ENCODE measurements at regions not wholly inside any gene's neighbourhood (a gene's known extent, or its start where the extent isn't known, plus 50 kb on each side); places are given as distances from the start of the nearest gene placed in this dataset.

DNA sequence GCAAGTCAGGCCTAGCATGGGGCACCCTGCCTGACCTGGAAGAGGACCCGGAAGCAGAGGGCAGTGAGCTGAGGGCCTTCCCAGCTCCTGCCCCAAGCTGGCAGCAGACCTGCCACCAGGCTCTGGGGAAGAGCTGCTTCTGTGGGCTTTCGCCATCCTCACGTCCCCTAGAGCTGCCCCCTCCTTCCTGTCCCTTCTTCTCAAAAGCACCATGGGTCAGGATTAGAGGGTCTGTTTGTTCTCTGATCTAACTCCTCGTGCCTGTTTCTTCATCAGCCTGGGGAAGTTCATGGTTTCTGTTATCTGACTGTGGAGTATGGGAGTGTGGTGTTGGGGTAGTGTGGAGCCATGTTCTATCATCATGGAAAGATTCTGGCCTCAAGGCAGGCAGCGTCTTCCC, 58.4 kb upstream of the POLG start:
- no peaks in the 10 kb centered on the region for H3K9me3 ChIP-seq (ENCODE audit: low read depth)
- no peak overlapping the region for H3K4me3 ChIP-seq
- H3K4me1 ChIP-seq (ENCODE audit: low read depth) = no peaks in the 10 kb centered on the region
- TF ChIP-seq, protein P1, sequence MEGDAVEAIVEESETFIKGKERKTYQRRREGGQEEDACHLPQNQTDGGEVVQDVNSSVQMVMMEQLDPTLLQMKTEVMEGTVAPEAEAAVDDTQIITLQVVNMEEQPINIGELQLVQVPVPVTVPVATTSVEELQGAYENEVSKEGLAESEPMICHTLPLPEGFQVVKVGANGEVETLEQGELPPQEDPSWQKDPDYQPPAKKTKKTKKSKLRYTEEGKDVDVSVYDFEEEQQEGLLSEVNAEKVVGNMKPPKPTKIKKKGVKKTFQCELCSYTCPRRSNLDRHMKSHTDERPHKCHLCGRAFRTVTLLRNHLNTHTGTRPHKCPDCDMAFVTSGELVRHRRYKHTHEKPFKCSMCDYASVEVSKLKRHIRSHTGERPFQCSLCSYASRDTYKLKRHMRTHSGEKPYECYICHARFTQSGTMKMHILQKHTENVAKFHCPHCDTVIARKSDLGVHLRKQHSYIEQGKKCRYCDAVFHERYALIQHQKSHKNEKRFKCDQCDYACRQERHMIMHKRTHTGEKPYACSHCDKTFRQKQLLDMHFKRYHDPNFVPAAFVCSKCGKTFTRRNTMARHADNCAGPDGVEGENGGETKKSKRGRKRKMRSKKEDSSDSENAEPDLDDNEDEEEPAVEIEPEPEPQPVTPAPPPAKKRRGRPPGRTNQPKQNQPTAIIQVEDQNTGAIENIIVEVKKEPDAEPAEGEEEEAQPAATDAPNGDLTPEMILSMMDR (IDR thresholded peaks at IDR 0.05; ENCODE audit: low read depth, low read length) = no peak
- H3K27me3 ChIP-seq = peaks cover 100% of the 10 kb centered on the region
- H3K36me3 ChIP-seq = no peaks in the 10 kb centered on the region
- DNase-seq (ENCODE audit: low read depth in 1 of 2, low spot score in 1 of 2) = no peak
- no peak overlapping the region for H3K27ac ChIP-seq

DNA sequence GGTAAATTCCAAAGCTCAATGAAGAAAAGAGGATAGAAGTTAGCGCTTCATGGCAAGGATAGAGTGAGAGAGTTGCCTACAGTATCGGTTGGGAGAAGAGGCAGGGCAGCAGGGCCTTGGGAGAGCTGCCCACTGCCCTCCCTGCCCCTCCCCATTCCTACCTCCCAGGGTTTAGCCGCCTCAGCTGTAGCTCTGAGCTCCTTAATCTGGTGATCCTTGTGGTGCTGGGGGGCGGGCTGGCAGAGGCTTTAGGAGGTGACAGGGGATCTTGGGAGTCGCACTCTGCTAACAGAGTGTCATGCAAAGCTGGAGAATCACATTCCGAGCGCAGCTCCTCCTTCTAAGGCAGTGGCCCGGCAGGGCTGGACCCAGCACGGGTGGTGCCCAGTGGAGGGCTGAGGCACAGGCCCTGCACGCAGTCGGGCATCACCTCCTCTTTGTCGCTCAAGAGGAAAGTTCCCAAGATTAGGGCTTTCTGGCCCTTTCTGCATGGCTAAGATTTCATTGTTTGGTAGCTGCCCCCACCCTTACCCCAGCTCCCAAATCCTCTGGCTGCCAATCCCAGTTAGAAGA, 57.1 kb upstream of the POLG start:
- Histone ChIP-seq H3K27ac (no peak overlapping the region), H3K9me3 (ENCODE audit: low read depth) (no peaks in the 10 kb centered on the region), H3K4me3 (no peak overlapping the region), H3K4me1 (ENCODE audit: low read depth) (no peaks in the 10 kb centered on the region), H3K36me3 (no peaks in the 10 kb centered on the region), H3K27me3 (peaks cover 100% of the 10 kb centered on the region)
- TF ChIP-seq, protein P1 (IDR thresholded peaks at IDR 0.05; ENCODE audit: low read depth, low read length) = no peak
- DNase-seq (ENCODE audit: low read depth in 1 of 2, low spot score in 1 of 2) = no peak

DNA sequence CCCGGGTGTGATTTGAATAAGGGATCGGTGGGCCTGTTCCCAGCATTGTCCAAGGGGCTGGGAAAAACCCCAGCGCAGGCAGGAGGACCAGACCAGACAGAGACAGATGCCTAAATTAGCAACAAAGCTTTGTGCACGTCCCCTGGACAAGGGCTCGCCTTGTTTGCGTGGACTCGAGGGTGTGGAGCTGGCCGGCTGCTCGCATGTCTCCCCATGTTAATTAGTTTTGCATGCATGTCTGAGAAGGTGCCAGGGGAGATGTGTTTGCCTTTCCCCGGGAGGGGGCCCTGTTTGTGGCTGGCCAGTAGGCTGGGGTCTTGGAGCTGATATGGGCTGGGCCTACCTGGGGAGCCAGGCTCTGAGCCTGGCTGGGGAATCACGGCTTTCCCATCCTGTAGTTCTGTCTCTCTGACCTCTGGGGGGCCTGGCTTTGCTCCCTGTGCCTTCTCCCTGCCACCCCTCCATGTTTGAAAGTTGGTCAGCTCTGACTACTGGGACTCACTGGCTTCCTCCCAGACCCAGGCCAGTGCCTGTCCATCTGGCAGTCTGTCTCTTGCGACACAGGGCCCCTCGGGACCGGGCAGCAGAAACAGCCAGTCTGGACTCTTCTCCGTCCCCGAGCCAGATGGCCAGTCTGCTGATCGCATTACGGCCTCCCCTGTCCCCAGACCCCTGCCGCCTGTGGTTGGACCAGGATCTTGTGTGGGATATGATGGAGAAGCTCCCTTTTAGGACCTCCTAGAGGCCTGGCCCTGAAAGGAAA, 55.4 kb upstream of the POLG start:
- H3K27ac ChIP-seq = no peak overlapping the region
- peaks cover 97% of the 10 kb centered on the region for H3K27me3 ChIP-seq
- H3K4me1 ChIP-seq (ENCODE audit: low read depth) = no peaks in the 10 kb centered on the region
- no peak for DNase-seq (ENCODE audit: low read depth in 1 of 2, low spot score in 1 of 2)
- TF ChIP-seq, protein P1 (IDR thresholded peaks at IDR 0.05; ENCODE audit: low read depth, low read length) = no peak
- H3K9me3 ChIP-seq (ENCODE audit: low read depth) = no peaks in the 10 kb centered on the region
- no peaks in the 10 kb centered on the region for H3K36me3 ChIP-seq
- no peak overlapping the region for H3K4me3 ChIP-seq

DNA sequence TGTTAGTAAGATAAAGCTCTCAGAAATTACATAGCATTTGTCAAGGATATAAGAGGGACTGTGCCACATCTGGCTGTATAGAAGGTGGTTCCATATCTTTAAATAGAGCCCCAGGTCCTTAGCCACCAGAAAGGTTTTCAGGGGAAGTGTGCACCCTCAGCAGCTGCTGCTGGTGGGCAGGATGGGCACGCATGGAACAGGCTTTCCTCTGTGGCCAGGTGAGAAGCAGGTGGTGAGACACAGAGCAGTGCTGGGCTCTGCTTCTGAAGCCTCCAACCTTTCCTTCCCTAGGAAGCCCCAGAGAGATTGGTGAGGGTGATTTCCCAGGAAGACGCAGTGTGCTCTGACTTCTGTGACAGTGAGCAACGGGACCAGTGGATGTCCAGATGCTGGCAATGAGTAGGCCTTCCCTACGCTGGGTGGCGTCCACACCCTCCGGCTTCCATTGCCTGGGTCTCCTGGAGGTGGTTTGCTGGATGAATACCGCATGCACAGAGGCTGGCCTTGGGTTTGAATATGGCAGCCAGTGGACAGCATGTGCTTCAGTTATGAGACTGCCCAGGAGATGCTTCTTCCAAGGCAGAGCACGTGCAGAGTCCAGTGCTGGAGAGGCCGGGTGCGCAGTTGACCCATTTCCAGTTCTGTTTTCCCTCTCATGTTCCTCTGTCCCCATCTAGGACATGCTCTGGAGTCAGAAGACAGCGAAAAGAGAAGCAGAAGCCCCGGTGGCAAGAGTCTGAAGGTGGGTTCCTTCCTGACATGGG, 52.7 kb upstream of the POLG start:
- H3K27ac ChIP-seq = no peak overlapping the region
- peaks cover 94% of the 10 kb centered on the region for H3K27me3 ChIP-seq

DNA sequence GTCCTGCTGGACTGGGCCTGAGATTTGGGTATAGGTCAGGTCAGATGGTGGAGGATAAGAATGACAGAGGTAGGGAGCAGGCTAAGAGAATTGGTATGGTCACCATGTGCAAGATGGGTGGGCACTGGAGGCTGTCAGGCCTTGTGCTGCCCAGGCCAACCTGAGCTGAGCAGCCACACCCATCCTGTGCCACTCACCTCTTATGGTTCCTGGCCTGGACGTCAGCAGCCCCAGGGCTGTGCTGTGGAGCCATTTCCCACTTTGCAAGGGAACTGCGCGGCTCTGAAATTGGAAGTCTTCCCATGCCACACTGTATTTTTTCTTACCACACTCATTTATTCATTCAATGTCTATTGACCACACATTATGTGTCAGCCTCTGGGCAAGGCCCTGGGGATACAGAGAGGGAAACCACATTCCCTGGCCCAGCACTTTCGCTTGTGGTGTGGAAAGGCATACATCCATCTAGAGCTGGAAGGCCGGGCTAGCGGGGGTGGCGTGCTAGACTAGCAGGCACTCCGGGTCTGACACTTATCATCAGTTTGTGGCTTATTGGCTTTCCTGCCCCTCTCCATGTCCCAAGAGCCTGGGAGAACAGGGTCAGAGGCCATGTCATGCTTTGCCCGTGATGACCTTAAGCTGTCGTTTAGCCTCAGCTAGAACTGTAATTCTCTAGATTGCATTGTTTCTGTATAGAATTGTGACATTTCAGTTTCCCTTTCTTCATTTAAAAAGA, 51.1 kb upstream of the POLG start:
- Histone ChIP-seq H3K27me3 (peaks cover 94% of the 10 kb centered on the region), H3K9me3 (ENCODE audit: low read depth) (no peaks in the 10 kb centered on the region), H3K27ac (no peak overlapping the region), H3K36me3 (no peaks in the 10 kb centered on the region), H3K4me3 (no peak overlapping the region), H3K4me1 (ENCODE audit: low read depth) (peaks cover 11% of the 10 kb centered on the region)
- DNase-seq (ENCODE audit: low read depth in 1 of 2, low spot score in 1 of 2) = peak in 1 of 2 donors; percentile 79
- TF ChIP-seq, protein P1 (IDR thresholded peaks at IDR 0.05; ENCODE audit: low read depth, low read length) = no peak

More for the DNA sequence above, 52.7 kb upstream of the POLG start:
- no peak overlapping the region for H3K4me3 ChIP-seq
- H3K4me1 ChIP-seq (ENCODE audit: low read depth) = peaks cover 11% of the 10 kb centered on the region
- DNase-seq (ENCODE audit: low read depth in 1 of 2, low spot score in 1 of 2) = no peak
- H3K9me3 ChIP-seq (ENCODE audit: low read depth) = no peaks in the 10 kb centered on the region
- TF ChIP-seq, protein P1 (IDR thresholded peaks at IDR 0.05; ENCODE audit: low read depth, low read length) = no peak
- H3K36me3 ChIP-seq = no peaks in the 10 kb centered on the region

Measured in cardiac muscle cell (in vitro differentiated cells and primary cell).